Mesendoderm (in vitro differentiated cells): ENCODE measurements at regions not wholly inside any gene's neighbourhood (a gene's known extent, or its start where the extent isn't known, plus 50 kb on each side); places are given as distances from the start of the nearest gene placed in this dataset.
"Not testable (repeated sequence)": the region's sequence is repeated elsewhere in the genome, so short reads cannot be mapped to it uniquely, and the experiment has no call there.

Source experiments
- DNase-seq: peaks from one replicate; pipeline ENCODE4 v3.0.0; 2013
- H2AK5ac ChIP-seq: 2 replicates; pipeline ENCODE4 v1.6.1; 2013; ENCODE audit warnings: low read length, inconsistent platforms
- H2BK120ac ChIP-seq: 2 replicates; pipeline ENCODE4 v1.6.1; 2013; ENCODE audit warnings: low read depth, mild to moderate bottlenecking, low read length, moderate library complexity, mixed read lengths
- H2BK15ac ChIP-seq: replicated peaks from 2 replicates; pipeline ENCODE4 v1.6.1; 2013; ENCODE audit warnings: low read depth, mild to moderate bottlenecking, moderate library complexity
- H2BK5ac ChIP-seq: 2 replicates; pipeline ENCODE4 v1.6.1; 2013; ENCODE audit warnings: low read length, inconsistent platforms
- H3K18ac ChIP-seq: 2 replicates; pipeline ENCODE4 v1.6.1; 2013; ENCODE audit warnings: mild to moderate bottlenecking, low read length, mixed read lengths
- H3K23ac ChIP-seq: one replicate; pipeline ENCODE4 v1.6.1; 2013; ENCODE audit warnings: low read length
- H3K27ac ChIP-seq: 2 replicates; pipeline ENCODE4 v1.5.1; 2013; ENCODE audit warnings: low read depth, mild to moderate bottlenecking, inconsistent platforms, low read length, moderate library complexity
- H3K27me3 ChIP-seq: 2 replicates; pipeline ENCODE4 v1.6.1; 2013; ENCODE audit warnings: low read length, control low read depth, mild to moderate bottlenecking, inconsistent platforms; ENCODE audit not compliant: insufficient read depth, poor library complexity
- H3K36me3 ChIP-seq: 2 replicates; pipeline ENCODE4 v1.6.1; 2013; ENCODE audit warnings: low read length, inconsistent platforms; ENCODE audit not compliant: control insufficient read depth, insufficient read depth
- H3K4ac ChIP-seq: one replicate; pipeline ENCODE4 v1.6.1; 2013; ENCODE audit warnings: low read depth, mild to moderate bottlenecking, low read length, moderate library complexity
- H3K4me1 ChIP-seq: 2 replicates; pipeline ENCODE4 v1.6.1; 2013; ENCODE audit warnings: low read depth, low read length, inconsistent platforms; ENCODE audit not compliant: control insufficient read depth
- H3K4me2 ChIP-seq: 2 replicates; pipeline ENCODE4 v1.6.1; 2013; ENCODE audit warnings: low read length
- H3K4me3 ChIP-seq: 2 replicates; pipeline ENCODE4 v1.5.1; 2013; ENCODE audit warnings: mild to moderate bottlenecking, low read length
- H3K56ac ChIP-seq: one replicate; pipeline ENCODE4 v1.6.1; 2013; ENCODE audit warnings: low read length
- H3K79me1 ChIP-seq: 2 replicates; pipeline ENCODE4 v1.6.1; 2013; ENCODE audit warnings: low read length, inconsistent platforms
- H3K79me2 ChIP-seq: 2 replicates; pipeline ENCODE4 v1.6.1; 2013; ENCODE audit warnings: mild to moderate bottlenecking, low read length; ENCODE audit not compliant: control insufficient read depth, insufficient read depth
- H3K9ac ChIP-seq: 2 replicates; pipeline ENCODE4 v1.6.1; 2013; ENCODE audit warnings: low read length, inconsistent platforms
- H4K5ac ChIP-seq: one replicate; pipeline ENCODE4 v1.6.1; 2013; ENCODE audit warnings: low read length
- H4K8ac ChIP-seq: one replicate; pipeline ENCODE4 v1.6.1; 2013; ENCODE audit warnings: low read depth, mild to moderate bottlenecking, control low read depth, low read length, moderate library complexity
- WGBS: extraction: QIAGEN DNeasy Blood & Tissue Kit; methylation state at CpG from one replicate; pipeline ENCODE4 v1.1.7; 2013; ENCODE audit warnings: low lambda C conversion rate, missing lambda C conversion rate; ENCODE audit not compliant: insufficient coverage; ENCODE audit errors: extremely low coverage; 5-methylcytosine and 5-hydroxymethylcytosine counted together

- H3K56ac ChIP-seq, H2BK120ac ChIP-seq, H3K4me3 ChIP-seq, H3K23ac ChIP-seq, DNase-seq, H4K8ac ChIP-seq, H3K79me2 ChIP-seq, H4K5ac ChIP-seq, H3K4me1 ChIP-seq, H3K27me3 ChIP-seq, H3K18ac ChIP-seq, H2BK15ac ChIP-seq, H3K36me3 ChIP-seq, H3K4ac ChIP-seq, H3K4me2 ChIP-seq, H3K79me1 ChIP-seq, H2BK5ac ChIP-seq, H3K27ac ChIP-seq, H3K9ac ChIP-seq, H2AK5ac ChIP-seq: not testable (repeated sequence)
- no CpG with 5 or more reads among the region's 5 CpGs for WGBS
These were observed 3069.2 kb downstream of the RPIA start for GRCh38 chr2:91760672-91761071.

- WGBS: no CpG with 5 or more reads among the region's 6 CpGs
- not testable (repeated sequence) for H2AK5ac ChIP-seq
These were observed 3070.8 kb downstream of the RPIA start for GRCh38 chr2:91762312-91762711.

GRCh38 chr2:91763710-91764109 is 3072.2 kb downstream of the RPIA start:
- H3K56ac ChIP-seq, H4K5ac ChIP-seq, H2BK120ac ChIP-seq, H3K79me2 ChIP-seq, H3K9ac ChIP-seq, H2BK15ac ChIP-seq, H3K18ac ChIP-seq, H4K8ac ChIP-seq, H3K4me2 ChIP-seq, H3K27me3 ChIP-seq, H3K4ac ChIP-seq, H3K79me1 ChIP-seq, H2AK5ac ChIP-seq, H3K27ac ChIP-seq, H3K4me1 ChIP-seq, H3K4me3 ChIP-seq, DNase-seq, H2BK5ac ChIP-seq, H3K23ac ChIP-seq, H3K36me3 ChIP-seq: not testable (repeated sequence)
- no CpG with 5 or more reads among the region's 4 CpGs for WGBS

More at GRCh38 chr2:91762312-91762711, 3070.8 kb downstream of the RPIA start:
- not testable (repeated sequence) for H3K27me3 ChIP-seq, H3K27ac ChIP-seq, H4K8ac ChIP-seq, H4K5ac ChIP-seq, H2BK120ac ChIP-seq, H3K4ac ChIP-seq, H3K4me3 ChIP-seq, DNase-seq, H3K9ac ChIP-seq, H3K79me1 ChIP-seq, H3K4me2 ChIP-seq, H3K56ac ChIP-seq, H2BK15ac ChIP-seq, H3K79me2 ChIP-seq, H2BK5ac ChIP-seq, H3K4me1 ChIP-seq, H3K36me3 ChIP-seq, H3K18ac ChIP-seq, H3K23ac ChIP-seq

- H3K27ac ChIP-seq, H3K79me1 ChIP-seq, H2BK120ac ChIP-seq, H3K4me2 ChIP-seq, H2BK15ac ChIP-seq, H3K4me1 ChIP-seq, H3K4me3 ChIP-seq, H3K18ac ChIP-seq, H2AK5ac ChIP-seq, H3K9ac ChIP-seq, H4K5ac ChIP-seq, H4K8ac ChIP-seq, H3K4ac ChIP-seq, H3K56ac ChIP-seq, H3K23ac ChIP-seq, H3K27me3 ChIP-seq, H2BK5ac ChIP-seq, H3K36me3 ChIP-seq, H3K79me2 ChIP-seq: not testable (repeated sequence)
- peak; percentile 16 for DNase-seq
- no CpG with 5 or more reads among the region's 5 CpGs for WGBS
These were observed 3073.1 kb downstream of the RPIA start for GRCh38 chr2:91764581-91765002.

DNA sequence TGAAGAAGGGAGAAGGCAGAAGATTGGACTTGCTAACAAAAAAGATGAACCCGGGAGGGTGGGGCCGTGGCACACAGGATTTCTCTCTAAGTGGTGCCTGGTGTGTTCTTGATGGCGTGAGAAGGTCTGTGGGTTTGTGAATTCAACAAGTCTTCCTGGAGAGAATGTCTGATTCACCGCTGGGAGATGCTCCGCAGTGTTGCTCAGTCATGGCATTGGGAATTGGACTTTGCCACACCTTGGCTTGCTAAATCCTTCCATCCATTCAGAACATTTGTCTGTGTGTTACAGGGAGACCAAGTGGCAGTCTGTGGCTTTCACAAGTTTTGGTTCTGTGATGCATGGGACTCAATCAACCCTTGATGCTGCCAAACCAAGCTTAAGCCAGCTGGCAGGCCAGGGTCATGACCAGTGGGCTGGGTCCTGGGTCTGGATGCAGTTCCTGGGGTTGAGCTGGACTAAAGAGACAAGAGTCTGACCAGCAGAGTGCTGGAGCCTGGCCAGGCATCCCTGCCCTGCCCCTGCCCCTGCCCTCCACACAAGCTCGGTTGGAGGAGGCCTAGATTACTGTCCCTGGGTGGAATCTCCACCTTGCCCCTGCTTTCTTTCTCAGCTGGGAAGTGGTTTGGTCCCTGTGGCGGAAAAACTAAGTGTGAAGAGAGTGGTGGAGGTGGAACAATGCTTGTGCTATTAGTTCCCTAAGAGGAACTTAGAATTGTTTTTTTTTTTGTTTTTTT is 3073.7 kb downstream of the RPIA start:
- not testable (repeated sequence) for DNase-seq, H4K5ac ChIP-seq, H2AK5ac ChIP-seq, H2BK120ac ChIP-seq, H3K4me2 ChIP-seq, H3K4me1 ChIP-seq, H3K36me3 ChIP-seq, H2BK5ac ChIP-seq, H3K79me1 ChIP-seq, H3K23ac ChIP-seq, H3K27me3 ChIP-seq, H3K9ac ChIP-seq, H3K79me2 ChIP-seq, H3K27ac ChIP-seq, H2BK15ac ChIP-seq, H3K4me3 ChIP-seq, H3K18ac ChIP-seq, H4K8ac ChIP-seq, H3K4ac ChIP-seq, H3K56ac ChIP-seq
- no CpG with 5 or more reads among the region's 7 CpGs for WGBS
